WTC11 (cell line): ENCODE measurements at regions not wholly inside any gene's neighbourhood (a gene's known extent, or its start where the extent isn't known, plus 50 kb on each side); places are given as distances from the start of the nearest gene placed in this dataset.

Experiments used
- ATAC-seq: fragments of 200-7000 bp; cut with Tn5 transposase; 2 replicates; pipeline ENCODE4 v1.10.0; 2021; ENCODE audit warnings: mild to moderate bottlenecking, moderate library complexity
- CTCF ChIA-PET: fragments of 300-600 bp; sonication (Branson Sonifier 250); formaldehyde crosslinking; loops from one replicate; lab custom pipeline; 2021; ENCODE audit warnings: antibody characterized with exemption; lab: Charles Lee
- POLR2A ChIA-PET: fragments of 350-600 bp; sonication (Branson Sonifier 250); formaldehyde crosslinking; loops from one replicate; lab custom pipeline; 2021; ENCODE audit warnings: antibody characterized with exemption; lab: Charles Lee
- DNase-seq: peaks from one replicate; pipeline ENCODE4 v3.0.0; 2021; ENCODE audit warnings: low spot score
- H3K27ac Mint-ChIP-seq: 2 replicates; pipeline ENCODE4 v1.8.0; 2021; ENCODE audit warnings: mixed read lengths
- H3K27me3 Mint-ChIP-seq: 2 replicates; pipeline ENCODE4 v1.8.0; 2021; ENCODE audit warnings: low read depth, mild to moderate bottlenecking, moderate library complexity, mixed read lengths
- H3K36me3 Mint-ChIP-seq: 2 replicates; pipeline ENCODE4 v1.8.0; 2021; ENCODE audit warnings: mixed read lengths
- H3K4me1 Mint-ChIP-seq: 2 replicates; pipeline ENCODE4 v1.8.0; 2022; ENCODE audit warnings: mixed read lengths
- H3K4me3 Mint-ChIP-seq: 2 replicates; pipeline ENCODE4 v1.8.0; 2021; ENCODE audit warnings: mild to moderate bottlenecking, moderate library complexity, mixed read lengths
- H3K9me3 Mint-ChIP-seq: 2 replicates; pipeline ENCODE4 v1.8.0; 2021; ENCODE audit warnings: mixed read lengths
- ATF6 ChIP-seq: sonication (generic); formaldehyde crosslinking; IDR thresholded peaks from 2 replicates; pipeline ENCODE4 v1.8.1; 2023; ENCODE audit warnings: mild to moderate bottlenecking, missing genetic modification reagents
- CTCF ChIP-seq: fragments of 200-600 bp; IDR thresholded peaks from 2 replicates; pipeline ENCODE4 v1.8.0; 2022; ENCODE audit warnings: antibody characterized with exemption
- EMX1 ChIP-seq: fragments of 250-450 bp; sonication (Bioruptor Pico); IDR thresholded peaks from 2 replicates; pipeline ENCODE4 v1.8.0; 2021; ENCODE audit warnings: mild to moderate bottlenecking
- FOXJ3 ChIP-seq: sonication (generic); formaldehyde crosslinking; IDR thresholded peaks from 2 replicates; pipeline ENCODE4 v1.9.0; 2021; ENCODE audit warnings: missing genetic modification reagents, mild to moderate bottlenecking, borderline replicate concordance
- HMGXB4 ChIP-seq: sonication (generic); formaldehyde crosslinking; IDR thresholded peaks from 2 replicates; pipeline ENCODE4 v1.8.1; 2023; ENCODE audit warnings: mild to moderate bottlenecking, moderate library complexity, missing genetic modification reagents
- IRF1 ChIP-seq: sonication (generic); formaldehyde crosslinking; IDR thresholded peaks from 2 replicates; pipeline ENCODE4 v1.8.0; 2023; ENCODE audit warnings: missing genetic modification reagents
- NFATC4 ChIP-seq: fragments of 250-450 bp; sonication (Bioruptor Pico); IDR thresholded peaks from 2 replicates; pipeline ENCODE4 v1.9.0; 2021; ENCODE audit warnings: mild to moderate bottlenecking
- NR2C2 ChIP-seq: sonication (generic); formaldehyde crosslinking; IDR thresholded peaks from 2 replicates; pipeline ENCODE4 v1.8.0; 2022; ENCODE audit warnings: mild to moderate bottlenecking, missing genetic modification reagents
- SMAD3 ChIP-seq: sonication (generic); formaldehyde crosslinking; IDR thresholded peaks from 2 replicates; pipeline ENCODE4 v1.8.0; 2022; ENCODE audit warnings: missing genetic modification reagents, mild to moderate bottlenecking, borderline replicate concordance
- SMAD4 ChIP-seq: sonication (generic); formaldehyde crosslinking; IDR thresholded peaks from 2 replicates; pipeline ENCODE4 v1.8.0; 2022; ENCODE audit warnings: mild to moderate bottlenecking, missing genetic modification reagents
- TEAD1 ChIP-seq: sonication (generic); formaldehyde crosslinking; IDR thresholded peaks from 2 replicates; pipeline ENCODE4 v1.8.0; 2022; ENCODE audit warnings: mild to moderate bottlenecking, missing genetic modification reagents
- TEAD4 ChIP-seq: sonication (generic); formaldehyde crosslinking; IDR thresholded peaks from 2 replicates; pipeline ENCODE4 v1.8.0; 2022; ENCODE audit warnings: mild to moderate bottlenecking, missing genetic modification reagents
- ZBTB43 ChIP-seq: sonication (generic); formaldehyde crosslinking; IDR thresholded peaks from 2 replicates; pipeline ENCODE4 v1.8.1; 2023; ENCODE audit warnings: mild to moderate bottlenecking, missing genetic modification reagents
- ZNF232 ChIP-seq: sonication (generic); formaldehyde crosslinking; IDR thresholded peaks from 2 replicates; pipeline ENCODE4 v1.8.0; 2022; ENCODE audit warnings: mild to moderate bottlenecking, missing genetic modification reagents
- ZNF317 ChIP-seq: sonication (generic); formaldehyde crosslinking; IDR thresholded peaks from 2 replicates; pipeline ENCODE4 v1.8.1; 2023; ENCODE audit warnings: low read depth, mild to moderate bottlenecking, moderate library complexity, missing genetic modification reagents, borderline replicate concordance
- ZNF532 ChIP-seq: fragments of 250-450 bp; sonication (Bioruptor Pico); IDR thresholded peaks from 2 replicates; pipeline ENCODE4 v1.9.0; 2021; ENCODE audit warnings: mild to moderate bottlenecking, borderline replicate concordance
- TF ChIP-seq, protein P1 (sequence below): fragments of 250-450 bp; sonication (Bioruptor Pico); IDR thresholded peaks from 2 replicates; pipeline ENCODE4 v1.9.0; 2021; ENCODE audit warnings: mild to moderate bottlenecking

- Mint-ChIP-seq H3K36me3 (peaks cover 22% of the 10 kb centered on the region), H3K4me3 (no peak overlapping the region), H3K4me1 (no peaks in the 10 kb centered on the region)
- ChIA-PET POLR2A (no interaction called here), CTCF (no interaction called here)
- no peak for DNase-seq
- no peak for ATAC-seq
- no peak for TF ChIP-seq HMGXB4
- TF ChIP-seq ATF6 (CRISPR knock-in tag), result no peak
- TF ChIP-seq TEAD1 (CRISPR knock-in tag), result no peak
- TF ChIP-seq ZNF232 (CRISPR knock-in tag), result no peak
- no peak for TF ChIP-seq IRF1 (CRISPR knock-in tag)
- TF ChIP-seq NR2C2, result no peak
- TF ChIP-seq EMX1, result no peak
- no peak for TF ChIP-seq FOXJ3
- TF ChIP-seq SMAD4 (CRISPR knock-in tag), result no peak
- TF ChIP-seq NFATC4 (CRISPR knock-in tag), result no peak
- no peak for TF ChIP-seq ZNF532 (CRISPR knock-in tag)
- no peak for TF ChIP-seq SMAD3
- TF ChIP-seq CTCF, result no peak
- no peak for TF ChIP-seq ZBTB43
- no peak for TF ChIP-seq ZNF317 (CRISPR knock-in tag)
- TF ChIP-seq TEAD4 (CRISPR knock-in tag), result no peak
- TF ChIP-seq, protein P1, sequence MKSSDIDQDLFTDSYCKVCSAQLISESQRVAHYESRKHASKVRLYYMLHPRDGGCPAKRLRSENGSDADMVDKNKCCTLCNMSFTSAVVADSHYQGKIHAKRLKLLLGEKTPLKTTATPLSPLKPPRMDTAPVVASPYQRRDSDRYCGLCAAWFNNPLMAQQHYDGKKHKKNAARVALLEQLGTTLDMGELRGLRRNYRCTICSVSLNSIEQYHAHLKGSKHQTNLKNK (CRISPR knock-in tag), result no peak
- TF ChIP-seq, all 79 proteins: peak for 0
- Mint-ChIP-seq H3K27me3 (no peaks in the 10 kb centered on the region), H3K27ac (no peak overlapping the region), H3K9me3 (peaks cover 42% of the 10 kb centered on the region)
These were observed 142.2 kb upstream of the CXorf51A start for GRCh38 chrX:146956760-146957159.
